Adrenal gland (tissue), 9 donors: ENCODE measurements at regions not wholly inside any gene's neighbourhood (a gene's known extent, or its start where the extent isn't known, plus 50 kb on each side); places are given as distances from the start of the nearest gene placed in this dataset.

ENCODE experiments used
- DNase-seq, 7 donors: peaks; one replicate each; pipeline ENCODE4 v3.0.0-alpha.2; 2019 to 2020
- H3K27ac ChIP-seq, 5 donors: fragments of 200-600 bp; sonication (generic) in 4 of 5; 1 replicate in 3 of 5; 2 replicates in 2 of 5; pipeline versions ENCODE4 v1.5.1 to v1.8.0; 2016 to 2020; ENCODE audit warnings: mild to moderate bottlenecking in 1 of 5
- H3K27me3 ChIP-seq: fragments of 200-600 bp; 2 replicates; pipeline ENCODE4 v1.8.0; 2021
- H3K36me3 ChIP-seq, 2 donors: fragments of 200-600 bp; replicated peaks in 1 of 2; 1 replicate in 1 of 2; 2 replicates in 1 of 2; pipeline versions ENCODE4 v1.5.1 to v1.8.0; 2018 to 2022
- H3K4me1 ChIP-seq, 2 donors: fragments of 200-600 bp; replicated peaks in 1 of 2; 1 replicate in 1 of 2; 2 replicates in 1 of 2; pipeline versions ENCODE4 v1.5.1 to v1.8.0; 2018 to 2021
- H3K4me3 ChIP-seq, 4 donors: fragments of 200-600 bp; sonication (generic) in 3 of 4; one replicate each; pipeline ENCODE4 v1.5.1; 2016 to 2018
- H3K9me3 ChIP-seq, 3 donors: fragments of 200-600 bp; sonication (generic) in 1 of 3; replicated peaks in 1 of 3; 1 replicate in 2 of 3; 2 replicates in 1 of 3; pipeline versions ENCODE4 v1.5.1 to v1.8.0; 2016 to 2021
- POLR2A ChIP-seq, 2 donors: fragments of 450-650 bp; IDR thresholded peaks; one replicate each; pipeline ENCODE4 v1.6.1; 2017; ENCODE audit warnings: antibody characterized with exemption in 2 of 2, mild to moderate bottlenecking in 2 of 2, moderate library complexity in 1 of 2
- WGBS, 4 donors: extraction: QIAGEN DNeasy Blood & Tissue Kit in 2 of 4; methylation state at CpG; one replicate each; pipeline versions ENCODE4 v1.1.5 to v1.1.7; 2013 to 2017; 5-methylcytosine and 5-hydroxymethylcytosine counted together
- intact Hi-C, 2 donors: fragments of 100-400 bp; cut with DNase I; formaldehyde crosslinking; loops; one replicate each; pipeline versions ENCODE4 v1.14.1 to v1.15.0; 2022 to 2023
- TF ChIP-seq, protein P1 (sequence below), 6 experiments: fragments of 450-650 bp in 4 of 6; fragments of 200-600 bp in 2 of 6; sonication (generic) in 1 of 6; IDR thresholded peaks; 1 replicate in 5 of 6; 2 replicates in 1 of 6; pipeline versions ENCODE4 v1.5.1 to v1.8.0; 2016 to 2021; ENCODE audit warnings: antibody characterized with exemption in 6 of 6, mild to moderate bottlenecking in 2 of 6, moderate library complexity in 1 of 6
- donor health status: healthy with polysubstance abuse.
- donor health status: Bipolar disorder and iron deficiency.
- donor health status: DM: yes; HTN: yes; CAD: no.
- donor health status: DM: no; HTN: no; CAD: no.
- donor health status: DM: no; HTN: no; CAD: no.

DNA sequence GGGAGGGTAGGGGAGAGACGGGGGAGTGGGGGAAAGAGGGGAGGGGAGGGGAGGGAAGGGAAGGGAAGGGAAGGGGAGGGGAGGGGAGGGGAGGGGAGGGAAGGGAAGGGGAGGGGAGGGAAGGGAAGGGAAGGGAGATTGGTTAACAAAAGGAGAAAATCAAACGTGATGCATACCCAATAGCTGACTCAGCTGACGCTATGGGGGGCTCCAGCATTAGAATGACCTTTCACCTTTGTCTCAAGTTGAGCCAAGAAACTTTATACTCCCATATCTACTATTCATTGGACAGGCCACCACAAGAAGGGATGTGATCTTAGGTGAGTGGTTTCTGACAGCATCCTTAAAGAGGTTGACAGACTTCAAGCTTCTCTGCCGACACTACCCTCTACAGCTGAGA, 432.8 kb upstream of the CDH5 start:
- intact Hi-C loops = no loop called here
- Histone ChIP-seq H3K36me3 (no peaks in the 10 kb centered on the region), H3K27me3 (no peaks in the 10 kb centered on the region), H3K27ac (no peak overlapping the region), H3K9me3 (no peaks in the 10 kb centered on the region), H3K4me3 (no peak overlapping the region), H3K4me1 (no peaks in the 10 kb centered on the region)
- DNase-seq = no peak
- 66 to 85% (median 81%) methylated on average over 3 to 4 of the region's 4 CpGs for WGBS, 4 donors
- TF ChIP-seq POLR2A (IDR thresholded peaks at IDR 0.05) = no peak
- TF ChIP-seq, protein P1, sequence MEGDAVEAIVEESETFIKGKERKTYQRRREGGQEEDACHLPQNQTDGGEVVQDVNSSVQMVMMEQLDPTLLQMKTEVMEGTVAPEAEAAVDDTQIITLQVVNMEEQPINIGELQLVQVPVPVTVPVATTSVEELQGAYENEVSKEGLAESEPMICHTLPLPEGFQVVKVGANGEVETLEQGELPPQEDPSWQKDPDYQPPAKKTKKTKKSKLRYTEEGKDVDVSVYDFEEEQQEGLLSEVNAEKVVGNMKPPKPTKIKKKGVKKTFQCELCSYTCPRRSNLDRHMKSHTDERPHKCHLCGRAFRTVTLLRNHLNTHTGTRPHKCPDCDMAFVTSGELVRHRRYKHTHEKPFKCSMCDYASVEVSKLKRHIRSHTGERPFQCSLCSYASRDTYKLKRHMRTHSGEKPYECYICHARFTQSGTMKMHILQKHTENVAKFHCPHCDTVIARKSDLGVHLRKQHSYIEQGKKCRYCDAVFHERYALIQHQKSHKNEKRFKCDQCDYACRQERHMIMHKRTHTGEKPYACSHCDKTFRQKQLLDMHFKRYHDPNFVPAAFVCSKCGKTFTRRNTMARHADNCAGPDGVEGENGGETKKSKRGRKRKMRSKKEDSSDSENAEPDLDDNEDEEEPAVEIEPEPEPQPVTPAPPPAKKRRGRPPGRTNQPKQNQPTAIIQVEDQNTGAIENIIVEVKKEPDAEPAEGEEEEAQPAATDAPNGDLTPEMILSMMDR (IDR thresholded peaks at IDR 0.05) = no peak

GRCh38 chr16:65932350-65933072, 434.0 kb upstream of the CDH5 start:
- WGBS, 4 donors = 63 to 78% (median 71%) methylated on average over 7 of the region's 7 CpGs

DNA sequence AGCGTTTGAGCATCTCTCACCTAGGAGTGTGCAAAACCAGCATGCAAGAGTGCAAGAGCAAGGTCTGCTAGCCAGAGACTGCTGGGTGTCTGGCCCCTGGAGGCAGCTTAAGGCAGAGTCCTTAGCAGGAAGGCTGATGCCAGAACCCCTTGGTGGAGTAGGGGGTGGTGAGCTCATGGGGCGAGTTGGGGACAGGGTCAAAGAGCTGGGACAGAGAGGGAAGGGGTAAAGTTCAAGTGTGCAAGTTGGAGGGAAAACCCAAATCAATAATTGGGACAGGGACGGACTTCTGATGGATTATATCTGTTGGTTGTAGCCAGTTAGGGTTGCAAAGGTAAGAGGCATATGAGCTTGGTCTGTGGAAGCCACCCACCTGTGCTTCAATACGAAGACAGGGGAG, 443.6 kb upstream of the CDH5 start:
- Histone ChIP-seq H3K4me3 (no peak overlapping the region), H3K9me3 (no peaks in the 10 kb centered on the region), H3K36me3 (no peaks in the 10 kb centered on the region), H3K4me1 (no peaks in the 10 kb centered on the region), H3K27ac (no peak overlapping the region), H3K27me3 (no peaks in the 10 kb centered on the region)
- WGBS, 4 donors = 74 to 78% (median 76%) methylated on average over 4 of the region's 4 CpGs
- TF ChIP-seq, protein P1 (IDR thresholded peaks at IDR 0.05) = no peak
- TF ChIP-seq POLR2A (IDR thresholded peaks at IDR 0.05) = no peak
- no peak for DNase-seq
- intact Hi-C loops = no loop called here

More at GRCh38 chr16:65932350-65933072, 434.0 kb upstream of the CDH5 start:
- no peak for DNase-seq
- no peaks in the 10 kb centered on the region for H3K9me3 ChIP-seq
- no peaks in the 10 kb centered on the region for H3K36me3 ChIP-seq
- intact Hi-C loops = no loop called here
- no peaks in the 10 kb centered on the region for H3K4me1 ChIP-seq
- TF ChIP-seq POLR2A (IDR thresholded peaks at IDR 0.05) = no peak
- TF ChIP-seq, protein P1 (IDR thresholded peaks at IDR 0.05) = no peak
- no peak overlapping the region for H3K4me3 ChIP-seq
- no peak overlapping the region for H3K27ac ChIP-seq
- no peaks in the 10 kb centered on the region for H3K27me3 ChIP-seq

- WGBS, 4 donors = 80 to 92% (median 87%) methylated on average over 6 of the region's 6 CpGs
- DNase-seq = no peak
- Histone ChIP-seq H3K27me3 (no peaks in the 10 kb centered on the region), H3K4me3 (no peak overlapping the region), H3K4me1 (no peaks in the 10 kb centered on the region), H3K36me3 (no peaks in the 10 kb centered on the region), H3K9me3 (no peaks in the 10 kb centered on the region), H3K27ac (no peak overlapping the region)
- intact Hi-C loops = no loop called here
- TF ChIP-seq POLR2A (IDR thresholded peaks at IDR 0.05) = no peak
- TF ChIP-seq, protein P1 (IDR thresholded peaks at IDR 0.05) = no peak
Observed at GRCh38 chr16:65919986-65920376, 446.5 kb upstream of the CDH5 start.
